Activated CD4-positive, alpha-beta T cell treated with anti-CD3 and anti-CD28 coated beads, Interleukin-2, amount 50 U/mL, for 24 hours (primary cell): ENCODE measurements at regions not wholly inside any gene's neighbourhood (a gene's known extent, or its start where the extent isn't known, plus 50 kb on each side); places are given as distances from the start of the nearest gene placed in this dataset.
"Not testable (repeated sequence)": the region's sequence is repeated elsewhere in the genome, so short reads cannot be mapped to it uniquely, and the experiment has no call there.

ENCODE experiments used
- DNase-seq, 2 donors: peaks; one replicate each; pipeline ENCODE4 v3.0.0-alpha.2; 2020; ENCODE audit warnings: low read depth in 1 of 2, low spot score in 1 of 2

- no peak for DNase-seq
Observed at GRCh38 chr18:73352546-73352945, 484.8 kb upstream of the NETO1 start.

GRCh38 chr18:73340135-73340977 lies 472.6 kb upstream of the NETO1 start:
- DNase-seq = no peak

GRCh38 chr18:73331212-73331772 lies 463.5 kb upstream of the NETO1 start:
- no peak for DNase-seq

DNA sequence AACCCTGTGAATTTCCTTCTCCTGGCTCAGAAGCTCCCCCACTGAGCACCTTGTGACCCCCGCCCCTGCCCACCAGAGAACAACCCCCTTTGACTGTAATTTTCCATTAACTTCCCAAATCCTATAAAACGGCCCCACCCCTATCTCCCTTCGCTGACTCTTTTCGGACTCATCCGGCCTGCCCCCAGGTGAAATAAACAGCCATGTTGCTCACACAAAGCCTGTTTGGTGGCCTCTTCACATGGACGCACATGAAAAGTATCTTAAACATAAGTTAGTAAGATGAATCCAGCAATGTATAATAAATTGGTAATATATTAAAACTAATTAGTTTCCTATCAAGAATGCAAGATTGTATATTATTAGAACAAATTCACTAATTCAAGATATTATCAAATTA lies 462.3 kb upstream of the NETO1 start:
- not testable (repeated sequence) for DNase-seq

- DNase-seq = not testable (repeated sequence)
Observed at GRCh38 chr18:73324187-73324831, 456.5 kb upstream of the NETO1 start.

DNA sequence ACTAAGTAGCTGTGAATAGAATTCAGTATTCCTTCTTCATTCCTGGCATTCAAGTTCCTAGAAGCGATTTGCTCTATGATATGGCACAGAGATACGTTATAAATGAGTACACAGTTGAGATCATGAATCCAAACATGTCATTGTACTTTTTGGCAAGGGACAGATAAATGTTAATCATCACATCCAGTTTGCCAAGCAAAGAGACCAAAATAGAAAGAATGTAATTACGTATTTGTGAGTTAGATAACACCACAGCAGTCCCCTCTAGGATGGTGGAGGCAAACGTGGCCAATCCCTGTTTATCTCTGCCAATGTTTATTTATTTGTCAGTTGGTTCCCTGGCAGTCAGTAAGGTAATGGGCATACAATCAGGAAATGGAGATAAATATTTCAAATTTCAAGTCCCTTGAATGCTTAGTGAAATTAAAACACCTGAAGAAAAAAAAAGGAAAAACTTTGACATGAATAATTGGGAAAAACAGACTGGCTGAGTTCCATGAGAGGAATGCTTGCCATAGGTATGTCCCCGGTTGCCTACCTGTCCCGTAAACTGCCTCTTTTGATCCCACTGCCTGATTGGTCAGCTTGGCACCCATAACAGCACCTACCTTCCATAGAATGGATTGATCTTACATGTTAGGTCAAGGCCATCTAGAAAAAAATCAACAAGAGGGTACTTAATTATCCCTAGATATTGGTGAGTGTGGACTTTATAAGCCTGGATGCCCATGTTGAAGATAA lies 451.1 kb upstream of the NETO1 start:
- no peak for DNase-seq

GRCh38 chr18:73316513-73316912 lies 448.7 kb upstream of the NETO1 start:
- no peak for DNase-seq

GRCh38 chr18:73315381-73315780 lies 447.6 kb upstream of the NETO1 start:
- DNase-seq = no peak

DNA sequence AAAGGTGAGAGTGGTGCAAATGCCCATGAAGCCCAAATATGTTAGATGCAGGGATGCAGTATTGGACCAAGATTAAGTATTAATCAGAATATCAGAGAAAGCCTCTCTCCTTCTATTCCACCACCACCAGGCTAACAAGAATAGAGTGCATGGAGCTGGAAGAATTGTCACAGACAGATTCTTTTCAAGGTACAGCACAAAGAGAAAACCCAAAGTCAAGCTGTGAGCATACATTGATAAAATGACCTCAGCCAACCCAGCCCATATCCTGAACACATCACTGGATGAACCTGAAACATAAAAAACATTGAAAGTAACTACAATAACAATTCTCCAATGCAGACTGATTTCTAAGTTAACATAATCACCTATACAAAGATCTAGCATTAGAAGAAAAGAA lies 445.7 kb upstream of the NETO1 start:
- DNase-seq = no peak

GRCh38 chr18:73296686-73297085 lies 428.9 kb upstream of the NETO1 start:
- DNase-seq = no peak

- no peak for DNase-seq
Observed at GRCh38 chr18:73292156-73292555, 424.4 kb upstream of the NETO1 start.

- no peak for DNase-seq
Observed at GRCh38 chr18:73288813-73289212, 421.0 kb upstream of the NETO1 start.

DNA sequence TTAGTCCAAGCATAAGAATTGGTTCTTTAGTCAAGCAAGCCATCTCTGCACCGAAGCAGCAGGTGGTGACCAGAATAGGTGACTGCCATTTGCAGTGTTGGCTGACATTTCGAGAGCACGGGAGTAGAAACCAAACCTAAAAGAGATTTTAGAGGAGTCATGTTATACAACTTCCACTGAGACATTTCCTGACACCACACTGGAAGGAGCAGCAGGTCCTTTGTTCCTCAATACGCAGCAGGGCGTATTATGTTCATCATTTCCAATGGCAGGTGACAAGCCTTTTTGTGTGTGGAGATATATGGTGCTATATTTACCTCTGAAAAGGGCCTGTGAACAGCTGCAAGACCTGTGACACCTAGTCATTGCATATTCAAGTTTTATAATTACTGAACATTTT lies 418.8 kb upstream of the NETO1 start:
- DNase-seq = no peak

DNA sequence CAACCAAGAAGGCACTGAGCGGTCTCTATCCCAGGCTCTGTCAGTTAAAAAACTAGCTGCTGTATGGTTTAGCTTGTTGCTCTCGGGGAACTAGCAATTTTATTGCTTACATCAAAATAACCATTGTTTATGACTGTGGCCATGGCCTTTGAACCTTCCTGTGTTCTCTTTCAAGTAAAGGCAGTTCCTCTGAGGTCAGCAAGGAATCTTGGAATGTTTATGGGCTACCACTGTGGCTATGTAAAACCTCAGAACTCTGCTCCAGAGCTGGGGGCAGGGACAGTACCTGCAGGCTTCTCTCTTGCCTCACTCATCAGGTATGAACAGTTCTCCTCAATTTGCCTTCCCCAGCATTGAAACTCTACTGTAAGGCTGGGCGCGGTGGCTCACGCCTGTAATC lies 416.0 kb upstream of the NETO1 start:
- DNase-seq = no peak

GRCh38 chr18:73283032-73283431 lies 415.2 kb upstream of the NETO1 start:
- no peak for DNase-seq

- no peak for DNase-seq
Observed at GRCh38 chr18:73279498-73279897, 411.7 kb upstream of the NETO1 start.

DNA sequence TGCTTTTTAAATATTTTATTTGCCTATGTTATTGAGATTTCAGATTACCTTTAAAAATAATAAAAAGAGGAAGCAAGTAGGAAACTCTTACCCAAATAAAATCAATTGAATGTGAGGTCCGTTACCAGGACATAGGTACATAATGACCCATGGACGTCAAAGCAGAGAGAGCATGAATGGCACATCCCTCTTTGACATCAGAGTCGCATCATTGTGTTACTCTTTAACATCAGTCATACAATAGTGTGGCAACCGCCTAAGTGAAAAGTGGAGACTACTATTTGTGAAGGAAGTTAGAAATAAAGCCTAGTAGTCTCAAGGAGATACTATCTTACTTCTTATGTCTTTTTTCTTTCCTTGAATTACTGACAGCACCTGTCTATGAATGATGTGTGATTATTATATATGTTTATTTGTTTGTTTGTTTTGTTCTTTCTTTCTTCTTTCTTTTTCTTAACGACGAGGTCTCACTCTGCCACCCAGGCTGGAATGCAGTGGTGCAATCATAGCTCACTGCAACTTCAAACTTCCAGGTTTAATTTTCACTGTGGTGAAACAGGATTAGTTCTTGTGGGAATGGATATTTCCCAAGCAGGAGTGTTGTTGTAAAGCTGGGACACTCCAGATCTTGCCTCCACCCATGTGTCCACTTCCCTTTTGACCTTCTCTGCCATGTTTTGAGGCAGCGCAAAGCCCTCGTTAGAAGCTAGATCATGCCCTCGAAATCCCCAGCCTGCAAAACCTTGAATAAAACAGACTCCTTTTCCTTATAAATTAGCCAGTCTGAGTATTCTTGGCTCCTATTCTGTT lies 407.2 kb upstream of the NETO1 start:
- no peak for DNase-seq

DNA sequence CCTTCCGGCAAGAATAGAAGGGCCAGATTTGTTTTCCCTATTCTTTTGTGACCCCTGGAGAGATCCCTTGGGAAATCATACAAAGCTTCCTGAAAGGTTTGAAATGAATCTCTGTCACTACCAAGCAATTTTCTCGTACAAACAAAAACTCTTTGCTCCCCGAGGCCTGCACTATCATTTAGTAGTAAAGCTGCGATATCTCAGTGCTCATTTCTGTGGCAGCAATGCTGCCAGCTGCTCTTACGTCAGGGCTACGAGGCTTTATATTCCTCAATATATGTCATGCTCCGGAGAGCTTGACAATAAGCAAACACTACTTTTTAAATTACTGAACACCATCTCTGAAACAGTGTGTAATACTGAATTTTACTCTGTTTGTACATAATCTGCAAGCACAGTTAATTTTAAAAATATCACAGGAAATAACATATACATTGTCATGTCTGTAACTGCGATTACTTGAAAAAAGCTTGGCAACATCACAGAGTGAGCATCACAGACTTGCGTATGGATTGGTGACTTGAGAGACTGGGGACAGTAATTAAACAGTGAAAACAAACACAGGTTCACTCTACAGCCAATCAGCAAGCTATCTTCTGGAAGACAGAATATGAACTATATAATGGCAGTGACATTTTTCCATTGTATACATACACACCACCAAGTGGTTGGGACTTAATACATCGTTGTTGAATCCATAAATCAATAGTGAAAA lies 403.3 kb upstream of the NETO1 start:
- DNase-seq = no peak

GRCh38 chr18:73264562-73264921 lies 396.8 kb upstream of the NETO1 start:
- DNase-seq = no peak

DNA sequence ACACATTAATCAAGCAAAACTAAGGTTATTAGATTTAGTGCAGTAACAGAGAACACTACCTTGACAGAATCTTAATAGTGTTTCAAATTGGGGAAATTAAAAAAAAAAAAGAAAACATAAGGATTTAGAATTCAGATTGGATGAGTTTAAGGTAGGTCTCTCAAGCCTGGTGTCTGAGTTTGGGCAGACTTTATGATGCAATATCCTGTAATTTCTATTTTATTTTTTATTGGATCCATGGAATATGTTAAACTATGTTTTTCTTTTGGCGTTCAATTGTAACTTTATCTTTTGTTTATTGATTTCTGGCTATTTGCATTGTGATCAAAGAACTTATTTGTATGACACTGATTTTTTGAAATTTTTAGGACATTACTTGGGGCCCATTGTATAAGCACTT lies 394.1 kb upstream of the NETO1 start:
- no peak for DNase-seq
